ENCODE measurements at regions not wholly inside any gene's neighbourhood (a gene's known extent, or its start where the extent isn't known, plus 50 kb on each side); places are given as distances from the start of the nearest gene placed in this dataset.
A peak's percentile ranks its signal among the peaks of the same experiment; 100 is the strongest.

DNA sequence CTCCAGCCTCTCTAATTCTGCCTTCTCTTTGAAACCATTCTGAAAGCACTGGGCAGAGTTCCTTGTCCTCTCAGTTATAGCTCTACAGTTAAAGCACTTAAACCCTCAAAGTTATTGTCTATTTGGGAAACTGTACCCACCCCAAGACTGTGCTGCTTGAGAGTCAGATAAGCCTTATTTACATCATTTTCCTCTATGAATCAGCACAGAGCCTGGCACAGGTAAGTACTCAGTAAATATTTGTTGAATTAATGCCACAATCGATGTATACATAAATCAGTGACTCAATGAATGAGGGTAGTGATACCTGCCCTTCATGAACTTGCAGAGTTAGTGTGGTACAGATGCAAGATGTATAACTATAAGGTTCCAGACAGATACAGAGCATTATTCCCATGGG, 549.4 kb upstream of the KLF4 start:
- Histone ChIP-seq H4K8ac (ENCODE audit: low read depth in 2 of 2, low read length in 2 of 2) (no peak overlapping the region), H4K5ac (ENCODE audit: low read depth, low read length) (no peak overlapping the region), H2BK120ac (ENCODE audit: low read depth, low read length) (no peak overlapping the region), H2BK20ac (ENCODE audit: low read depth, low read length) (peak overlapping the region; percentile 17; the same call in 1 of the 2 replicates), H2AK9ac (replicated peaks; ENCODE audit: low read depth, low read length, poor library complexity) (no peak overlapping the region), H3K4me3 (ENCODE audit: insufficient read depth, low read depth, low read length) (no peak overlapping the region), H3K23ac (ENCODE audit: low read depth, low read length) (no peak overlapping the region), H3K36me3 (ENCODE audit: control insufficient read depth, insufficient read depth, low read length) (no peaks in the 10 kb centered on the region), H3K18ac (ENCODE audit: low read depth, low read length) (no peak overlapping the region), H4K91ac (ENCODE audit: insufficient read depth, low read depth, low read length) (no peak overlapping the region), H3K4me1 (ENCODE audit: control insufficient read depth, insufficient read depth, low read length) (peaks cover 26% of the 10 kb centered on the region), H2AK5ac (ENCODE audit: low read depth, low read length) (no peak overlapping the region), H3K4ac (ENCODE audit: low read depth, low read length) (no peak overlapping the region), H3K27ac (ENCODE audit: insufficient read depth, low read length) (no peak overlapping the region), H3K4me2 (ENCODE audit: low read depth, low read length) (no peak overlapping the region), H3K14ac (replicated peaks; ENCODE audit: low read depth, low read length) (no peak overlapping the region), H3K56ac (ENCODE audit: extremely low read depth, insufficient read depth, low read length) (no peak overlapping the region), H4K20me1 (ENCODE audit: insufficient read depth, low read length) (no peaks in the 10 kb centered on the region), H3K9me1 (ENCODE audit: insufficient read depth, low read length) (peaks cover 14% of the 10 kb centered on the region), H2BK5ac (ENCODE audit: low read depth, low read length, poor library complexity, severe bottlenecking) (no peak overlapping the region), H3K79me1 (ENCODE audit: low read depth in 1 of 2, low read length in 2 of 2) (no peaks in the 10 kb centered on the region), H3K9ac (ENCODE audit: low read depth, low read length) (no peak overlapping the region), H2BK15ac (ENCODE audit: low read depth, low read length) (0 out of 3 replicates have a peak overlapping the region, but pooled peaks have one; percentile 20), H2AFZ (replicated peaks; ENCODE audit: low read length, poor library complexity) (no peak overlapping the region), H3K27me3 (ENCODE audit: control insufficient read depth, insufficient read depth, low read length) (no peaks in the 10 kb centered on the region), H3K9me3 (ENCODE audit: control insufficient read depth, insufficient read depth, low read length) (no peaks in the 10 kb centered on the region; the same call in 1 of the 2 replicates)
- TF ChIP-seq RFX5 (IDR thresholded peaks at IDR 0.05; ENCODE audit: low read depth, low read length) = no peak
- no peak for TF ChIP-seq CEBPB (IDR thresholded peaks at IDR 0.05; ENCODE audit: low read depth, low read length)
- TF ChIP-seq CHD1 (IDR thresholded peaks at IDR 0.05; ENCODE audit: low read depth, low read length) = no peak
- no peak for TF ChIP-seq POLR2A (IDR thresholded peaks at IDR 0.05; ENCODE audit: low read depth, low read length)
- no peak for TF ChIP-seq ELK1 (IDR thresholded peaks at IDR 0.05; ENCODE audit: borderline replicate concordance, low read depth, low read length)
- no peak for TF ChIP-seq SMC3 (IDR thresholded peaks at IDR 0.05; ENCODE audit: low read depth, low read length)
- TF ChIP-seq CTCF (conservative IDR thresholded peaks at IDR 0.05; ENCODE audit: low read depth, low read length) = no peak
- no peak for DNase-seq
- ChIA-PET CTCF (interaction anchor here (0.5 kb wide), 1 partner anchor 68 kb away, joined by 3 read pairs; no protein-coding TSS in a partner anchor), POLR2A (ENCODE audit: unreplicated experiment) (no interaction called here)
- in situ Hi-C loops (cut with MboI; ENCODE audit: low sequenced_read_pairs) (no loop called here), dilution Hi-C loops (cut with HindIII; ENCODE audit: low sequenced_read_pairs, unreplicated experiment) (no loop called here), intact Hi-C loops (cut with micrococcal nuclease) (no loop called here)
- WGBS, 2 experiments (ENCODE audit: extremely low coverage in 2 of 2, insufficient read length in 1 of 2) = no CpG with 5 or more reads among the region's 1 CpG
- no TSS peak for BruUV-seq (replicated peaks)
- ATAC-seq (ENCODE audit: low read depth) = no peak
